AG04450 (cell line): ENCODE measurements at regions not wholly inside any gene's neighbourhood (a gene's known extent, or its start where the extent isn't known, plus 50 kb on each side); places are given as distances from the start of the nearest gene placed in this dataset.

Experiments used
- CTCF ChIA-PET: fragments of 300-600, 350-600 bp; formaldehyde crosslinking; extraction: SDS; loops from one replicate; lab custom pipeline; 2022; ENCODE audit warnings: antibody characterized with exemption, inconsistent platforms; lab: Charles Lee
- POLR2A ChIA-PET: fragments of 350-600 bp; formaldehyde crosslinking; extraction: SDS; loops from one replicate; lab custom pipeline; 2021; ENCODE audit warnings: antibody characterized with exemption, inconsistent platforms; lab: Yijun Ruan, JAX
- DNase-seq: peaks from one replicate; pipeline ENCODE4 v3.0.0-alpha.2; 2011; ENCODE audit warnings: low read depth, low spot score
- H3K27ac ChIP-seq: one replicate; pipeline ENCODE4 v1.5.1; 2012; ENCODE audit warnings: low read depth, low read length, control low read depth
- H3K27me3 ChIP-seq: one replicate; pipeline ENCODE4 v1.6.0; 2012; ENCODE audit warnings: low read length; ENCODE audit not compliant: control insufficient read depth, insufficient read depth
- H3K4me3 ChIP-seq: 2 replicates; pipeline ENCODE4 v1.5.1; 2011; ENCODE audit warnings: mild to moderate bottlenecking, low read depth, low read length, control low read depth
- H3K9me3 ChIP-seq: 2 replicates; pipeline ENCODE4 v1.5.1; 2012; ENCODE audit warnings: low read length; ENCODE audit not compliant: control insufficient read depth, insufficient read depth
- TF ChIP-seq, protein P1 (sequence below): IDR thresholded peaks from 2 replicates; pipeline ENCODE4 v1.5.1; 2011; ENCODE audit warnings: low read depth, low read length, control low read depth, inconsistent platforms

DNA sequence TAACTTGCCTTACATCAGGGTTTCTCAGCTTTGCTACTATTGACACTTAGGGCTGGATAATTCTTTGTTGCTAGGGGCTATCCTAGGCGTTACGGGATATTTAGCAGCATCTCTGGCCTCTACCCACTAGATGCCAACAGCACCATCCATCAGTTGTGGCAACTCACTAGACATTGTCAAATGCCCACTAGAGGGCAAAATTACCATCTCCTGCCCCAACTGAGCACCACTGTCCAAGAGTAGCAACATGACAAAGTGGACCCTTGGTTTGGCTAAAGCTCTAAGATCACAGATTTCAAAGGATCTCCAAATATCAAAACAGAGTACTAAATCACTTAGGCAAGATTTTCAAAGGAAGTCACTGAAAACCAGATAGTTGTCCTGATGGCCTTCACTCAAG lies 251.7 kb upstream of the TBX3 start:
- no peak overlapping the region for H3K4me3 ChIP-seq
- no peak overlapping the region for H3K27ac ChIP-seq
- no peaks in the 10 kb centered on the region; the same call in 1 of the 2 replicates for H3K9me3 ChIP-seq
- TF ChIP-seq, protein P1, sequence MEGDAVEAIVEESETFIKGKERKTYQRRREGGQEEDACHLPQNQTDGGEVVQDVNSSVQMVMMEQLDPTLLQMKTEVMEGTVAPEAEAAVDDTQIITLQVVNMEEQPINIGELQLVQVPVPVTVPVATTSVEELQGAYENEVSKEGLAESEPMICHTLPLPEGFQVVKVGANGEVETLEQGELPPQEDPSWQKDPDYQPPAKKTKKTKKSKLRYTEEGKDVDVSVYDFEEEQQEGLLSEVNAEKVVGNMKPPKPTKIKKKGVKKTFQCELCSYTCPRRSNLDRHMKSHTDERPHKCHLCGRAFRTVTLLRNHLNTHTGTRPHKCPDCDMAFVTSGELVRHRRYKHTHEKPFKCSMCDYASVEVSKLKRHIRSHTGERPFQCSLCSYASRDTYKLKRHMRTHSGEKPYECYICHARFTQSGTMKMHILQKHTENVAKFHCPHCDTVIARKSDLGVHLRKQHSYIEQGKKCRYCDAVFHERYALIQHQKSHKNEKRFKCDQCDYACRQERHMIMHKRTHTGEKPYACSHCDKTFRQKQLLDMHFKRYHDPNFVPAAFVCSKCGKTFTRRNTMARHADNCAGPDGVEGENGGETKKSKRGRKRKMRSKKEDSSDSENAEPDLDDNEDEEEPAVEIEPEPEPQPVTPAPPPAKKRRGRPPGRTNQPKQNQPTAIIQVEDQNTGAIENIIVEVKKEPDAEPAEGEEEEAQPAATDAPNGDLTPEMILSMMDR, result no peak; the same call in 1 of the 2 replicates
- H3K27me3 ChIP-seq, result no peaks in the 10 kb centered on the region
- no peak for DNase-seq
- POLR2A ChIA-PET, result no interaction called here
- CTCF ChIA-PET, result interaction anchor here (0.5 to 1.0 kb wide), 3 partner anchors 9 to 817 kb away, joined by 3 to 4 read pairs (median 3); no protein-coding TSS in a partner anchor

DNA sequence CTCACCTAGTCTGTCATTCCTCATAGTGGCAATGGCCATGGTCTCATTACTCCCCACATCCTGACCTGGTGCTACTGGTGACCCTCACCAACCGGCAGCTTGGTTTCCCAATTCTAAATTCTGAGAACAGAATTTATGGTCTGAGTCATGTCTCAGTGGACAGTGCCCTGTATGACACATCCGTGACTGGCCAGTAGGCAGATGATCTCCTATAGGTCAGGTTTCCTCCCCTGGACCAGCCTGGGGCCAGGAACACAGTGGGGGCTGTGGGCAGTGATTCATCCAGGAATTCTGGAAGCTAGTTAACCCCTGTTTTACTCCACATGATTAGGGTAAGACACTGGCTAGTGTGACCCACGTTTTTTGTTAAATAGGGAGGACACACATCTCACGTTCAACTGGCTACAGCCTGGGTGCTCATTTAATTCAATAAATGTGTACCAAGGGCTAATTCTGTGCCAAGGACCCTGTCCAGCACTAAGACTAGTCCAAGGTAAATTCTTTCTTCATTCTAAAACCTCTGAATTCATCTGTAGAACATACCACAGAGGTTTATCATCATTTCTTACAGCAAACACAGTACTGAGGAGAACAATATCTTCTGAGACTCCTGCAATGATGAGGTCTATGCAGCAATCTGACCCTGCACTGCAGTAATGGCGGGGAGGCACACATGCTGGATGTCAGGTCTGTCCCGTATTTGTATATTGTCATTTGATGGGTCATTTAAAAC lies 249.6 kb upstream of the TBX3 start:
- peak; percentile 67 for DNase-seq
- ChIA-PET POLR2A (interaction anchor here (0.6 to 1.7 kb wide), 6 partner anchors 12 to 420 kb away, joined by 3 to 5 read pairs (median 4); partner anchors contain the start of gene TBX3), CTCF (interaction anchor here (0.6 kb wide), 1 partner anchor 21 kb away, joined by 3 read pairs; no protein-coding TSS in a partner anchor)
- Histone ChIP-seq H3K4me3 (no peak overlapping the region), H3K27me3 (no peaks in the 10 kb centered on the region), H3K9me3 (no peaks in the 10 kb centered on the region), H3K27ac (peak overlapping the region; percentile 40)
- TF ChIP-seq, protein P1, result no peak

DNA sequence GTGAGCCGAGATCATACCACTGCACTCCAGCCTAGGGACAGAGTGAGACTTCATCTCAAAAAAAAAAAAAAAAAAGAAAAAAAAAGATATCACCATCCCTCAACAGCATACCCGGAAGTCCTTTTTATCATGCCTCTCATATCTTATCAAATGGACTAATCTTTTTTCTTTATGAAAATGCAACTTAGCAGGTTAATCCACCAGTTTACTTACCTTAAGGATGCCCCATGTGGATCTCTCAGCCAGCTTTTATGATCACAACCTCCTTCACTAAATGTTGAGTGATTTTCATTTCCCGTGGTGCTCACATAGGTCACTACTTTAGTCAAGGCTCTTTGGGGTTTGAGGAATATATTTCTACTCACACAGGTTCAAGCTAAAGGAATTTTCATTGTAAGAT lies 248.8 kb upstream of the TBX3 start:
- Histone ChIP-seq H3K4me3 (no peak overlapping the region), H3K27me3 (no peaks in the 10 kb centered on the region), H3K27ac (no peak overlapping the region), H3K9me3 (no peaks in the 10 kb centered on the region)
- POLR2A ChIA-PET, result interaction anchor here (0.9 to 1.6 kb wide), 4 partner anchors 11 to 249 kb away, joined by 3 to 5 read pairs (median 4); partner anchors contain the start of gene TBX3
- TF ChIP-seq, protein P1, result no peak
- CTCF ChIA-PET, result no interaction called here
- no peak for DNase-seq

DNA sequence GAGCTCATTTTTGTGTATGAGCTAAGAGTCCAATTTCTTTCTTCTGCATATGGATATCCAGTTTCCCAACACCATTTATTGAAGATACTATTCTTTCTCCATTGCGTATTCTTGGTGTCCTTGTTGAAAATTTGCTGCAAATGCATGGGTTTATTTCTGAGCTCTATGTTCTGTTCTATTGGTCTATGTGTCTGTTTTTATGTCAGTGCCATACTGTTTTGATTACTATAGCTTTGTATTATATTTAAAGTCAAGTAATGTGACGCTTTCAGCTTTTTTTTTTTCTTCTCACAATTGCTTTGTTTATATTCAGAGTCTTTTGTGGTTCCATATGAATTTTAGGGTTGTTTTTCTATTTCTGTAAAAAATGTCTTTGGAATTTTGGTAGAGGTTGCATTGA lies 247.1 kb upstream of the TBX3 start:
- CTCF ChIA-PET, result interaction anchor here (0.7 kb wide), 1 partner anchor 404 kb away, joined by 3 read pairs; no protein-coding TSS in a partner anchor

More for the DNA sequence above, 247.1 kb upstream of the TBX3 start:
- Histone ChIP-seq H3K4me3 (no peak overlapping the region), H3K27me3 (no peaks in the 10 kb centered on the region), H3K9me3 (peaks cover 3% of the 10 kb centered on the region; the same call in 1 of the 2 replicates), H3K27ac (no peak overlapping the region)
- TF ChIP-seq, protein P1, result no peak
- POLR2A ChIA-PET, result no interaction called here
- DNase-seq, result no peak
